ENCODE measurements at regions not wholly inside any gene's neighbourhood (a gene's known extent, or its start where the extent isn't known, plus 50 kb on each side); places are given as distances from the start of the nearest gene placed in this dataset.
"Not testable (repeated sequence)": the region's sequence is repeated elsewhere in the genome, so short reads cannot be mapped to it uniquely, and the experiment has no call there.

DNA sequence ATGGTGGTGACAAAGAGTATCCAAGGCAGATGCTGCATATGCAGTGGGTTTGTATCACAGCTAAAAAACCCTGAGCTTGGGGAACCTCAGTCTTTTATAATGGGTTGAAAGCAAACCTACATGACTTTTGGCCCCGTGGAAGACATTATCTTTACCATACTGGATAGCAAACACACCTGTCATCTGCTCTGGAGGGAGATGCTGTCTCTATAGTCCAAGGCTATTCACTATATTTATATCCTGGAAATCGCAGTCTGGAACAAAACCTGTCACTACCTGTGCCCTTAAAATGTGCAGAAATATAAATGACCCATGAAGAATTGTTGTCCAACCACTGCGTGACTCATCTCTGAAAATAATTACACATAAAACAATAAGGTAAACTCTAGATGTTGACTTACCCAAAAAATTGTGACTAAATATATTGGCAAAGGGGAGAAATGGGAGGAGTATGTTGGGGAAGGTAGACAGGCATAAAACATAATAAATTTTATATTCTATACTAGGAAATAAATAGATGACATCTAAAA lies 121.0 kb upstream of the CXADR start:
- TF ChIP-seq EP300 (IDR thresholded peaks at IDR 0.05) (no peak), POLR2AphosphoS5 (IDR thresholded peaks at IDR 0.05) (no peak), POLR2A (IDR thresholded peaks at IDR 0.05) (no peak)
- TF ChIP-seq, protein P1, sequence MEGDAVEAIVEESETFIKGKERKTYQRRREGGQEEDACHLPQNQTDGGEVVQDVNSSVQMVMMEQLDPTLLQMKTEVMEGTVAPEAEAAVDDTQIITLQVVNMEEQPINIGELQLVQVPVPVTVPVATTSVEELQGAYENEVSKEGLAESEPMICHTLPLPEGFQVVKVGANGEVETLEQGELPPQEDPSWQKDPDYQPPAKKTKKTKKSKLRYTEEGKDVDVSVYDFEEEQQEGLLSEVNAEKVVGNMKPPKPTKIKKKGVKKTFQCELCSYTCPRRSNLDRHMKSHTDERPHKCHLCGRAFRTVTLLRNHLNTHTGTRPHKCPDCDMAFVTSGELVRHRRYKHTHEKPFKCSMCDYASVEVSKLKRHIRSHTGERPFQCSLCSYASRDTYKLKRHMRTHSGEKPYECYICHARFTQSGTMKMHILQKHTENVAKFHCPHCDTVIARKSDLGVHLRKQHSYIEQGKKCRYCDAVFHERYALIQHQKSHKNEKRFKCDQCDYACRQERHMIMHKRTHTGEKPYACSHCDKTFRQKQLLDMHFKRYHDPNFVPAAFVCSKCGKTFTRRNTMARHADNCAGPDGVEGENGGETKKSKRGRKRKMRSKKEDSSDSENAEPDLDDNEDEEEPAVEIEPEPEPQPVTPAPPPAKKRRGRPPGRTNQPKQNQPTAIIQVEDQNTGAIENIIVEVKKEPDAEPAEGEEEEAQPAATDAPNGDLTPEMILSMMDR (IDR thresholded peaks at IDR 0.05), result no peak
- 73% methylated on average over 3 of the region's 3 CpGs for WGBS

DNA sequence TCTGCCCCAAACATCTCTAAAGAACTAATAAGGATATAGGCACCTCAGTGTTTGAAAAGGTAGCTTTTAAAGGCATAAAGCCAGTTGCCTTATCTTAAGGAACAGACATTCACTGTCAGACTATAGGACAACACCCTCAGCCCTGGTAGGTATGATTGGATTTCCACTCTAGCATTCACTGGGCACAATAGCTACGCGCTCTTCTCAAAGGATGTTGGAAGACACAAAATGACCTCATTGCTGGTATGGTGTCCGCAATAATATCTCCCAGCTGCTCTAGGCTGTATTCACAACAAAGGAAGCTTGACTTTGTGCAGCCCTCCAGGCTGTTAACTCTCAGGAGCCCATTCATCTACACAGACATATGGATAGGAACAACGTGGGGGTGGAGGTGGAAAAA lies 119.4 kb upstream of the CXADR start:
- no peaks in the 10 kb centered on the region for H3K27me3 ChIP-seq
- H3K9me3 ChIP-seq, result no peaks in the 10 kb centered on the region
- H3K36me3 ChIP-seq, result no peaks in the 10 kb centered on the region
- no peaks in the 10 kb centered on the region for H3K4me1 ChIP-seq
- H3K27ac ChIP-seq, result no peak overlapping the region
- 67% methylated on average over 4 of the region's 4 CpGs for WGBS
- H3K4me3 ChIP-seq, result no peak overlapping the region
- no peak for TF ChIP-seq EP300 (IDR thresholded peaks at IDR 0.05)
- no peak for TF ChIP-seq POLR2A (IDR thresholded peaks at IDR 0.05)
- TF ChIP-seq, protein P1 (IDR thresholded peaks at IDR 0.05), result no peak
- no peak for TF ChIP-seq POLR2AphosphoS5 (IDR thresholded peaks at IDR 0.05)
- no peak for DNase-seq (ENCODE audit: low spot score in 2 of 2)

More for the DNA sequence above, 121.0 kb upstream of the CXADR start:
- Histone ChIP-seq H3K36me3 (no peaks in the 10 kb centered on the region), H3K27ac (no peak overlapping the region), H3K27me3 (no peaks in the 10 kb centered on the region), H3K4me3 (no peak overlapping the region), H3K9me3 (no peaks in the 10 kb centered on the region), H3K4me1 (no peaks in the 10 kb centered on the region)
- DNase-seq (ENCODE audit: low spot score in 2 of 2), result no peak

DNA sequence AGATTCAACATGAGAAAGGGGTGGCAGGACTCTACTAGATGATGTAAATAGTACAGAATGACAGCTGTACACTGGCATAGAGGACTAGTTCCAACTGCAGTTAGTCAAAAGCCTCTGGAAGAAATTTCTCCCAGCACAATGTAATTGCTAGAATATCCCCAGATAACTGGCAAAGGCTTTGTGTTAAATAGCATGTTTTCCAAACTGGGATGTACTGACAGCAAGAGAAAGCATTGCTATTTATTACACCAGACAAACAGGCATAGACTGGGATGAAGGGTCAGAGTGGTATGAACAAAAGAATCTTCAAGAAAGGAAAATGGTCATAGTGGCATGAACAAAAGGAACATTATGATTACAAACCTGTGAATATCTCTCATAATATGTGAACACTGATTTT lies 115.9 kb upstream of the CXADR start:
- Histone ChIP-seq H3K36me3 (no peaks in the 10 kb centered on the region), H3K27me3 (no peaks in the 10 kb centered on the region), H3K4me3 (no peak overlapping the region), H3K27ac (no peak overlapping the region), H3K9me3 (no peaks in the 10 kb centered on the region), H3K4me1 (no peaks in the 10 kb centered on the region)
- DNase-seq (ENCODE audit: low spot score in 2 of 2), result no peak
- no peak for TF ChIP-seq POLR2AphosphoS5 (IDR thresholded peaks at IDR 0.05)
- TF ChIP-seq, protein P1 (IDR thresholded peaks at IDR 0.05), result no peak
- no peak for TF ChIP-seq EP300 (IDR thresholded peaks at IDR 0.05)
- TF ChIP-seq POLR2A (IDR thresholded peaks at IDR 0.05), result no peak

DNA sequence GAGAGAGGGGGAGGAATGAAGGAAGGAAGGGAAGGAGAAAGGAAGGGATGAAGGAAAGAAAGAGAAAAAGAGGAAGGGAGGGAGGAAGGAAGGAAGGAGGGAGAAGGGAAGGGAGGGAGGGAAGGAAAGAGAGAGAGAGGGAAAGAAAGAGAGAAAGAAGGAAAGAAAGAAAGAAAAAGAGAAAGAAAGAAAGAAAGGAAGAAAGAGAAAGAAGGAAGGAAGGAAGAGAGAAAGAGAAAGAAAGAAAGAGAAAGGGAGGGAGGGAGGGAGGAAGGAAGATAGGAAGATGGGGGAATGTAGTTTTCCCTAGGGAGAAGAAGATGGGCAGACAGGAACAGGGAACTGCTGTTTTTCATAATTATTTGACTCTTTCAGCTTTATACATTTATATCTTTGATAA lies 115.1 kb upstream of the CXADR start:
- DNase-seq (ENCODE audit: low spot score in 2 of 2), result no peak
- H3K9me3 ChIP-seq, result no peaks in the 10 kb centered on the region
- no peak for TF ChIP-seq POLR2A (IDR thresholded peaks at IDR 0.05)
- no peak for TF ChIP-seq POLR2AphosphoS5 (IDR thresholded peaks at IDR 0.05)
- no peak for TF ChIP-seq EP300 (IDR thresholded peaks at IDR 0.05)
- TF ChIP-seq, protein P1 (IDR thresholded peaks at IDR 0.05), result no peak
- no peak overlapping the region for H3K4me3 ChIP-seq
- no peaks in the 10 kb centered on the region for H3K36me3 ChIP-seq
- no peak overlapping the region for H3K27ac ChIP-seq
- no peaks in the 10 kb centered on the region for H3K4me1 ChIP-seq
- H3K27me3 ChIP-seq, result no peaks in the 10 kb centered on the region

GRCh38 chr21:17398954-17399353 lies 113.9 kb upstream of the CXADR start:
- WGBS, result 94% methylated on average over 4 of the region's 4 CpGs
- not testable (repeated sequence) for H3K4me3 ChIP-seq; H3K27ac ChIP-seq; H3K9me3 ChIP-seq; DNase-seq (ENCODE audit: low spot score in 2 of 2); H3K4me1 ChIP-seq; H3K36me3 ChIP-seq; H3K27me3 ChIP-seq

GRCh38 chr21:17402937-17403336 lies 109.9 kb upstream of the CXADR start:
- TF ChIP-seq EP300 (IDR thresholded peaks at IDR 0.05), result no peak
- TF ChIP-seq POLR2AphosphoS5 (IDR thresholded peaks at IDR 0.05), result no peak
- Histone ChIP-seq H3K36me3 (no peaks in the 10 kb centered on the region), H3K4me1 (no peaks in the 10 kb centered on the region), H3K4me3 (no peak overlapping the region), H3K27me3 (no peaks in the 10 kb centered on the region), H3K27ac (no peak overlapping the region), H3K9me3 (no peaks in the 10 kb centered on the region)
- WGBS, result 52% methylated on average over 3 of the region's 3 CpGs
- DNase-seq (ENCODE audit: low spot score in 2 of 2), result no peak

Data from suprapubic skin (tissue), 4 donors.